IMR-90 (cell line): ENCODE measurements at regions not wholly inside any gene's neighbourhood (a gene's known extent, or its start where the extent isn't known, plus 50 kb on each side); places are given as distances from the start of the nearest gene placed in this dataset.

Source experiments
- BHLHE40 ChIP-seq: fragments of 150-350 bp; IDR thresholded peaks from 2 replicates; pipeline ENCODE4 v1.6.1; 2016; ENCODE audit warnings: mild to moderate bottlenecking, low read depth, low read length
- CEBPB ChIP-seq: IDR thresholded peaks from 2 replicates; pipeline ENCODE4 v1.6.1; 2012; ENCODE audit warnings: low read depth, low read length, improper control_type of control experiment
- POLR2A ChIP-seq: IDR thresholded peaks from 2 replicates; pipeline ENCODE4 v1.6.1; 2012; ENCODE audit warnings: mild to moderate bottlenecking, low read depth, low read length
- RCOR1 ChIP-seq: IDR thresholded peaks from 2 replicates; pipeline ENCODE4 v1.6.1; 2012; ENCODE audit warnings: mild to moderate bottlenecking, low read length, improper control_type of control experiment; ENCODE audit not compliant: insufficient replicate concordance
- RFX5 ChIP-seq: IDR thresholded peaks from 2 replicates; pipeline ENCODE4 v1.8.0; 2012; ENCODE audit warnings: low read depth, mild to moderate bottlenecking, low read length, moderate library complexity
- SMC3 ChIP-seq: fragments of 150-350 bp; IDR thresholded peaks from 2 replicates; pipeline ENCODE4 v1.6.1; 2016; ENCODE audit warnings: low read depth, mild to moderate bottlenecking, antibody characterized with exemption, low read length, moderate library complexity
- TF ChIP-seq, protein P1 (sequence below): conservative IDR thresholded peaks from 2 replicates; pipeline ENCODE4 v1.5.1; 2012; ENCODE audit warnings: mild to moderate bottlenecking, low read depth, low read length, improper control_type of control experiment
- TF ChIP-seq, protein P2 (sequence below): fragments of 150-350 bp; IDR thresholded peaks from 2 replicates; pipeline ENCODE4 v1.6.1; 2016; ENCODE audit warnings: low read depth, mild to moderate bottlenecking, low read length, moderate library complexity, borderline replicate concordance

DNA sequence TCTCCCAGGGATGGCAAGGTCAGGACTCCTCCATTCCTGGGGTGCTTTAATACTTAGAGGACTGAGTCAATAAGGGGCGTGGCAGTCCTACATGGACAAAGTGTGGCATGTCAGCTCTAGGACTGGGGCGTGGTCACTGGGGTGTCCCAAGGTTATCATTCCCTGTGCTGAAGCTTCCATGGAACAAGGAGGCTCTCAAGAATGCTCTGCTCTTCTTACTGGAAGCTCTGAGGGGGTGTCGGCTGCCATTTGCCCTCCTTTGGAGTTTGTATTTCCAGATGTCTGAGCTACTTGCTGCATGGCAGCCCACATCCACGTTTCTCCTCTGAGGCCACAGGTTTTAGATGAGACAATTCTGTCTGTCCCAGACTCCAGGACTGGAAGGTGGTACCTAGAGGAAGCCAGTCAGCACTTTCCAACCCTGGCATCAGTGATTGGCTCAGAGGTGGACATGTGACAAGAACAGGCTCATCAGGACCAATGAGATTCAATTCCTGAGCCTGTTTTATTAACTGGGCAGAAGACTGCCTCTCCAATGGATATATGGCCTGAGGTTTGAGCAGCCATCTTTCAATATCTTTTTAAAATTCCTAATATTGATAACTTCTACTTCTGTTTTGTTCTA lies 128.9 kb upstream of the ARL4C start:
- TF ChIP-seq, protein P1, sequence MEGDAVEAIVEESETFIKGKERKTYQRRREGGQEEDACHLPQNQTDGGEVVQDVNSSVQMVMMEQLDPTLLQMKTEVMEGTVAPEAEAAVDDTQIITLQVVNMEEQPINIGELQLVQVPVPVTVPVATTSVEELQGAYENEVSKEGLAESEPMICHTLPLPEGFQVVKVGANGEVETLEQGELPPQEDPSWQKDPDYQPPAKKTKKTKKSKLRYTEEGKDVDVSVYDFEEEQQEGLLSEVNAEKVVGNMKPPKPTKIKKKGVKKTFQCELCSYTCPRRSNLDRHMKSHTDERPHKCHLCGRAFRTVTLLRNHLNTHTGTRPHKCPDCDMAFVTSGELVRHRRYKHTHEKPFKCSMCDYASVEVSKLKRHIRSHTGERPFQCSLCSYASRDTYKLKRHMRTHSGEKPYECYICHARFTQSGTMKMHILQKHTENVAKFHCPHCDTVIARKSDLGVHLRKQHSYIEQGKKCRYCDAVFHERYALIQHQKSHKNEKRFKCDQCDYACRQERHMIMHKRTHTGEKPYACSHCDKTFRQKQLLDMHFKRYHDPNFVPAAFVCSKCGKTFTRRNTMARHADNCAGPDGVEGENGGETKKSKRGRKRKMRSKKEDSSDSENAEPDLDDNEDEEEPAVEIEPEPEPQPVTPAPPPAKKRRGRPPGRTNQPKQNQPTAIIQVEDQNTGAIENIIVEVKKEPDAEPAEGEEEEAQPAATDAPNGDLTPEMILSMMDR = no peak
- TF ChIP-seq POLR2A (no peak), SMC3 (no peak), CEBPB (no peak), BHLHE40 (no peak), RCOR1 (no peak), RFX5 (no peak)
- TF ChIP-seq, protein P2, sequence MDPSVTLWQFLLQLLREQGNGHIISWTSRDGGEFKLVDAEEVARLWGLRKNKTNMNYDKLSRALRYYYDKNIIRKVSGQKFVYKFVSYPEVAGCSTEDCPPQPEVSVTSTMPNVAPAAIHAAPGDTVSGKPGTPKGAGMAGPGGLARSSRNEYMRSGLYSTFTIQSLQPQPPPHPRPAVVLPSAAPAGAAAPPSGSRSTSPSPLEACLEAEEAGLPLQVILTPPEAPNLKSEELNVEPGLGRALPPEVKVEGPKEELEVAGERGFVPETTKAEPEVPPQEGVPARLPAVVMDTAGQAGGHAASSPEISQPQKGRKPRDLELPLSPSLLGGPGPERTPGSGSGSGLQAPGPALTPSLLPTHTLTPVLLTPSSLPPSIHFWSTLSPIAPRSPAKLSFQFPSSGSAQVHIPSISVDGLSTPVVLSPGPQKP = no peak
